HUES64 (cell line): ENCODE measurements at regions not wholly inside any gene's neighbourhood (a gene's known extent, or its start where the extent isn't known, plus 50 kb on each side); places are given as distances from the start of the nearest gene placed in this dataset.

Source experiments
- H3K27ac ChIP-seq: 2 replicates; pipeline ENCODE4 v1.7.0; 2013; ENCODE audit warnings: low read depth, low read length, inconsistent platforms
- H3K27me3 ChIP-seq: 2 replicates; pipeline ENCODE4 v1.6.1; 2013; ENCODE audit warnings: mild to moderate bottlenecking, low read length; ENCODE audit not compliant: insufficient read depth
- H3K36me3 ChIP-seq: 2 replicates; pipeline ENCODE4 v1.6.1; 2013; ENCODE audit warnings: mild to moderate bottlenecking, low read length; ENCODE audit not compliant: insufficient read depth
- H3K4me1 ChIP-seq: 2 replicates; pipeline ENCODE4 v1.6.1; 2013; ENCODE audit warnings: mild to moderate bottlenecking, low read length, moderate library complexity; ENCODE audit not compliant: insufficient read depth
- H3K4me3 ChIP-seq: 2 replicates; pipeline ENCODE4 v1.5.1; 2013; ENCODE audit warnings: mild to moderate bottlenecking, low read length, moderate library complexity
- H3K9ac ChIP-seq: 2 replicates; pipeline ENCODE4 v1.6.1; 2013; ENCODE audit warnings: mild to moderate bottlenecking, low read depth, low read length
- H3K9me3 ChIP-seq: 2 replicates; pipeline ENCODE4 v1.6.1; 2013; ENCODE audit warnings: low read depth, low read length; ENCODE audit not compliant: insufficient read depth
- WGBS: fragments of 150-250, 120-280 bp; methylation state at CpG from one replicate; pipeline ENCODE4 v1.1.7; 2013; ENCODE audit warnings: missing lambda C conversion rate; 5-methylcytosine and 5-hydroxymethylcytosine counted together

- H3K4me1 ChIP-seq = no peaks in the 10 kb centered on the region
- H3K4me3 ChIP-seq = no peak overlapping the region
- no peaks in the 10 kb centered on the region for H3K36me3 ChIP-seq
- no peak overlapping the region for H3K9ac ChIP-seq
- H3K27me3 ChIP-seq = no peaks in the 10 kb centered on the region
- WGBS = 92% methylated on average over 8 of the region's 8 CpGs
- H3K9me3 ChIP-seq = no peaks in the 10 kb centered on the region
- H3K27ac ChIP-seq = no peak overlapping the region
These were observed 518.6 kb downstream of the TLE4 start for GRCh38 chr9:80090317-80090716.

GRCh38 chr9:80086822-80087345 lies 515.1 kb downstream of the TLE4 start:
- H3K4me1 ChIP-seq = no peaks in the 10 kb centered on the region
- H3K27ac ChIP-seq = no peak overlapping the region
- H3K27me3 ChIP-seq = no peaks in the 10 kb centered on the region
- whole genome bisulfite sequencing = no CpG with 5 or more reads among the region's 2 CpGs
- H3K4me3 ChIP-seq = no peak overlapping the region
- no peaks in the 10 kb centered on the region for H3K36me3 ChIP-seq
- H3K9me3 ChIP-seq = no peaks in the 10 kb centered on the region
- no peak overlapping the region for H3K9ac ChIP-seq

GRCh38 chr9:80086386-80086785 lies 514.6 kb downstream of the TLE4 start:
- WGBS = 92% methylated on average over 4 of the region's 4 CpGs
- no peak overlapping the region for H3K4me3 ChIP-seq
- no peaks in the 10 kb centered on the region for H3K4me1 ChIP-seq
- H3K27me3 ChIP-seq = no peaks in the 10 kb centered on the region
- no peak overlapping the region for H3K27ac ChIP-seq
- H3K9ac ChIP-seq = no peak overlapping the region
- H3K9me3 ChIP-seq = no peaks in the 10 kb centered on the region
- H3K36me3 ChIP-seq = no peaks in the 10 kb centered on the region

- Histone ChIP-seq H3K27ac (no peak overlapping the region), H3K9ac (no peak overlapping the region)
- WGBS = 100% methylated on average over 1 of the region's 1 CpG
These were observed 513.9 kb downstream of the TLE4 start for GRCh38 chr9:80085668-80086067.

GRCh38 chr9:80082213-80082612 lies 510.4 kb downstream of the TLE4 start:
- WGBS = 93% methylated on average over 2 of the region's 2 CpGs

More at GRCh38 chr9:80085668-80086067, 513.9 kb downstream of the TLE4 start:
- no peak overlapping the region for H3K4me3 ChIP-seq
- H3K27me3 ChIP-seq = no peaks in the 10 kb centered on the region
- H3K4me1 ChIP-seq = no peaks in the 10 kb centered on the region
- H3K36me3 ChIP-seq = no peaks in the 10 kb centered on the region
- H3K9me3 ChIP-seq = no peaks in the 10 kb centered on the region

GRCh38 chr9:80078826-80079225 lies 507.1 kb downstream of the TLE4 start:
- no peak overlapping the region for H3K27ac ChIP-seq
- no peak overlapping the region for H3K9ac ChIP-seq
- no peaks in the 10 kb centered on the region for H3K27me3 ChIP-seq
- no peak overlapping the region for H3K4me3 ChIP-seq
- no peaks in the 10 kb centered on the region for H3K36me3 ChIP-seq
- 100% methylated on average over 1 of the region's 1 CpG for WGBS
- H3K4me1 ChIP-seq = no peaks in the 10 kb centered on the region
- no peaks in the 10 kb centered on the region for H3K9me3 ChIP-seq

More at GRCh38 chr9:80082213-80082612, 510.4 kb downstream of the TLE4 start:
- Histone ChIP-seq H3K27ac (no peak overlapping the region), H3K27me3 (no peaks in the 10 kb centered on the region), H3K9ac (no peak overlapping the region), H3K4me3 (no peak overlapping the region), H3K36me3 (no peaks in the 10 kb centered on the region), H3K4me1 (no peaks in the 10 kb centered on the region), H3K9me3 (no peaks in the 10 kb centered on the region)

- no peaks in the 10 kb centered on the region for H3K9me3 ChIP-seq
These were observed 505.3 kb downstream of the TLE4 start for GRCh38 chr9:80077059-80077458.

GRCh38 chr9:80076162-80076561 lies 504.4 kb downstream of the TLE4 start:
- WGBS = 73% methylated on average over 3 of the region's 4 CpGs
- H3K27ac ChIP-seq = no peak overlapping the region

More at GRCh38 chr9:80077059-80077458, 505.3 kb downstream of the TLE4 start:
- Histone ChIP-seq H3K4me3 (no peak overlapping the region), H3K9ac (no peak overlapping the region), H3K4me1 (no peaks in the 10 kb centered on the region), H3K36me3 (no peaks in the 10 kb centered on the region), H3K27me3 (no peaks in the 10 kb centered on the region), H3K27ac (no peak overlapping the region)
- 95% methylated on average over 3 of the region's 3 CpGs for WGBS

GRCh38 chr9:80074439-80074838 lies 502.7 kb downstream of the TLE4 start:
- no peaks in the 10 kb centered on the region for H3K36me3 ChIP-seq
- no peak overlapping the region for H3K9ac ChIP-seq
- 88% methylated on average over 5 of the region's 5 CpGs for WGBS
- H3K27me3 ChIP-seq = no peaks in the 10 kb centered on the region
- no peaks in the 10 kb centered on the region for H3K4me1 ChIP-seq
- no peak overlapping the region for H3K4me3 ChIP-seq
- H3K9me3 ChIP-seq = no peaks in the 10 kb centered on the region
- no peak overlapping the region for H3K27ac ChIP-seq

More at GRCh38 chr9:80076162-80076561, 504.4 kb downstream of the TLE4 start:
- Histone ChIP-seq H3K27me3 (no peaks in the 10 kb centered on the region), H3K4me1 (no peaks in the 10 kb centered on the region), H3K36me3 (no peaks in the 10 kb centered on the region), H3K9me3 (no peaks in the 10 kb centered on the region), H3K4me3 (no peak overlapping the region), H3K9ac (no peak overlapping the region)

GRCh38 chr9:80072451-80072850 lies 500.7 kb downstream of the TLE4 start:
- Histone ChIP-seq H3K4me3 (no peak overlapping the region), H3K27me3 (no peaks in the 10 kb centered on the region), H3K27ac (no peak overlapping the region), H3K9ac (no peak overlapping the region), H3K36me3 (no peaks in the 10 kb centered on the region), H3K9me3 (no peaks in the 10 kb centered on the region), H3K4me1 (no peaks in the 10 kb centered on the region; the same call in 1 of the 2 replicates)
- 95% methylated on average over 2 of the region's 3 CpGs for WGBS

- Histone ChIP-seq H3K36me3 (no peaks in the 10 kb centered on the region), H3K4me1 (peaks cover 21% of the 10 kb centered on the region), H3K27ac (no peak overlapping the region), H3K9me3 (no peaks in the 10 kb centered on the region), H3K27me3 (no peaks in the 10 kb centered on the region), H3K4me3 (no peak overlapping the region), H3K9ac (no peak overlapping the region)
- 100% methylated on average over 1 of the region's 3 CpGs for WGBS
These were observed 498.4 kb downstream of the TLE4 start for GRCh38 chr9:80070071-80070742.
